ENCODE measurements at regions not wholly inside any gene's neighbourhood (a gene's known extent, or its start where the extent isn't known, plus 50 kb on each side); places are given as distances from the start of the nearest gene placed in this dataset.

DNA sequence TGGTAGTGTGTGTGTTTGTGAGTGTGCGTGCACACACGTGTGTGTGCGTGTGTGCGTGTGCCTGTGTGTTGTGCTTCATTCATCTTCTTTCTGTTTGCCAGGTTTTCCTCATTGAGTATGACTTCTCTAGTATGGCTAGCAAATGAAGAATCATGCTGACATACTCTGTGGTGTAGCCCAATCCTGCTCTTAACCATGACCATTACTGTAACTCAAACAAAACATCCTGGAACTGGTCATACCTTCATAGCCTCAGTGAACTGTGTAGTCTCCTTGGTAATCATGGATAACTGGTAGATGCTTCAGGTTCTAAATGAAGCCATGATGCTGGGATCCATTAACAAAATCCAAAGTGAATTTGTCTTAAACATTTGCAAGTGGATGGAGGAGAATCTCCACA is 1117.7 kb downstream of the BCL11B start:
- Mint-ChIP-seq H3K4me3 (no peak overlapping the region), H3K9me3 (peaks cover 10% of the 10 kb centered on the region), H3K27me3 (ENCODE audit: insufficient read depth) (no peaks in the 10 kb centered on the region), H3K27ac (no peak overlapping the region), H3K36me3 (ENCODE audit: low read depth) (peaks cover 2% of the 10 kb centered on the region), H3K4me1 (ENCODE audit: low read depth) (peaks cover 15% of the 10 kb centered on the region)
- no peak for DNase-seq (ENCODE audit: low spot score)
- intact Hi-C loops (cut with micrococcal nuclease), result no loop called here

DNA sequence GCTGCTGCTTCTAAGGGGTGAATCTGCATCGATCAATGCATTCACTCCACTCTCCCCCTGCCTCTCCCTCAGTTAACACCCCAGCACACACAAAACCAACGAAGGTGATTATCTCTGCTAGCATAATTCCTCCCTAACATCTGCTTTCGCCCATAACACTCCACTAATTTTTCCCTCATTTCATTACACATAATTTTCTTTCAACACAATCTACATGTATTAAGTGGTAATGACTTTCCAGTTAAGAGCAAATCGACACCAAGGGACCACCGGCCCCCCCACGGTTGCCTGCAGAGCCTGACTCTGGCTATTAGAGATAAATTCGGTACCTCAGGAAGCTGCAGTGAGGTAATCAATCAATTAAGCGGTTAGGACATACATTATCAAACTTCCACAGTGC is 1115.6 kb downstream of the BCL11B start:
- H3K4me1 Mint-ChIP-seq (ENCODE audit: low read depth), result peaks cover 20% of the 10 kb centered on the region
- intact Hi-C loops (cut with micrococcal nuclease), result no loop called here
- no peak overlapping the region for H3K27ac Mint-ChIP-seq
- DNase-seq (ENCODE audit: low spot score), result no peak
- no peak overlapping the region for H3K4me3 Mint-ChIP-seq
- H3K9me3 Mint-ChIP-seq, result no peaks in the 10 kb centered on the region
- peaks cover 2% of the 10 kb centered on the region for H3K27me3 Mint-ChIP-seq (ENCODE audit: insufficient read depth)
- H3K36me3 Mint-ChIP-seq (ENCODE audit: low read depth), result no peaks in the 10 kb centered on the region

DNA sequence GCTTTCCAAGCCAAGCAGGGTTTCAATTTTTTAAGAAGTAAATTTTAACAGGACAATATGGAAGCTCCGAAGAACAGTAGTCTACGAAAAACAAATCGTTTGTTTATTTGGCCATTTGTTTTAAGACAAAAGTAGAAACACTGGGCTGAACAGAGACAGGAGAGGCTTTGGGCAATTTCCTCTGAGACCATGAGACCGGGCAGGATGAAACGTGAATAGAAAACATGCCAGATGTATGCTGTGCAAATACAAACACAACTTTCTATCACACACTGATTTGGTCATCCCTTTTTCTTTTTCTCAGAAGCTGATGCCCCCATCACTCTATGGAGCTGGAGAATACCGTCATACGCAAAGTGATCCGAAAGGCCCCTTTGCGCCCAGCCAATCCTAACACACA is 1111.1 kb downstream of the BCL11B start:
- intact Hi-C loops (cut with micrococcal nuclease), result no loop called here
- DNase-seq (ENCODE audit: low spot score), result no peak
- Mint-ChIP-seq H3K27me3 (ENCODE audit: insufficient read depth) (peaks cover 3% of the 10 kb centered on the region), H3K36me3 (ENCODE audit: low read depth) (no peaks in the 10 kb centered on the region), H3K4me3 (no peak overlapping the region), H3K27ac (no peak overlapping the region), H3K4me1 (ENCODE audit: low read depth) (peaks cover 35% of the 10 kb centered on the region), H3K9me3 (no peaks in the 10 kb centered on the region)

DNA sequence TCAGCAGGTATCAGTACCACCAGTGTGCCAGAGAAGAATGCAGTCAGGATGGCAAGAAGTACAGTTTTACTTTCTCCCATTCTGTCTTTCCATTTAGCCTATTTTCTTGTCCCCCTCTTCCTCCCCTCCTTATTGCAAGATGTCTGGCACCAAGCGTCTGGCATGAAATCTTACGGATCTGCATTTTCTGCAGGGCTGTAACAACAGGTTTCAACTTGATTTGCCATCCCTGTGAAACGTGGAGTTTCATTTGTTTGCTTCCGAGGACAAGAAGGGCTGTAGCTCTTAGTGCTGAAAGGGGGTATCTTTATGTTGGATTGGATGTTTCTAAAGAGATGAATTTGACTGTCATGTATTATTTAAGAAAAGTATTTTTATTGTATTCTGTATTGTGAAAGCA is 1110.6 kb downstream of the BCL11B start:
- H3K27me3 Mint-ChIP-seq (ENCODE audit: insufficient read depth), result peaks cover 3% of the 10 kb centered on the region
- no peak overlapping the region for H3K27ac Mint-ChIP-seq
- H3K4me1 Mint-ChIP-seq (ENCODE audit: low read depth), result peaks cover 31% of the 10 kb centered on the region
- no peak for DNase-seq (ENCODE audit: low spot score)
- H3K36me3 Mint-ChIP-seq (ENCODE audit: low read depth), result peaks cover 4% of the 10 kb centered on the region
- intact Hi-C loops (cut with micrococcal nuclease), result no loop called here
- H3K9me3 Mint-ChIP-seq, result no peaks in the 10 kb centered on the region
- no peak overlapping the region for H3K4me3 Mint-ChIP-seq

DNA sequence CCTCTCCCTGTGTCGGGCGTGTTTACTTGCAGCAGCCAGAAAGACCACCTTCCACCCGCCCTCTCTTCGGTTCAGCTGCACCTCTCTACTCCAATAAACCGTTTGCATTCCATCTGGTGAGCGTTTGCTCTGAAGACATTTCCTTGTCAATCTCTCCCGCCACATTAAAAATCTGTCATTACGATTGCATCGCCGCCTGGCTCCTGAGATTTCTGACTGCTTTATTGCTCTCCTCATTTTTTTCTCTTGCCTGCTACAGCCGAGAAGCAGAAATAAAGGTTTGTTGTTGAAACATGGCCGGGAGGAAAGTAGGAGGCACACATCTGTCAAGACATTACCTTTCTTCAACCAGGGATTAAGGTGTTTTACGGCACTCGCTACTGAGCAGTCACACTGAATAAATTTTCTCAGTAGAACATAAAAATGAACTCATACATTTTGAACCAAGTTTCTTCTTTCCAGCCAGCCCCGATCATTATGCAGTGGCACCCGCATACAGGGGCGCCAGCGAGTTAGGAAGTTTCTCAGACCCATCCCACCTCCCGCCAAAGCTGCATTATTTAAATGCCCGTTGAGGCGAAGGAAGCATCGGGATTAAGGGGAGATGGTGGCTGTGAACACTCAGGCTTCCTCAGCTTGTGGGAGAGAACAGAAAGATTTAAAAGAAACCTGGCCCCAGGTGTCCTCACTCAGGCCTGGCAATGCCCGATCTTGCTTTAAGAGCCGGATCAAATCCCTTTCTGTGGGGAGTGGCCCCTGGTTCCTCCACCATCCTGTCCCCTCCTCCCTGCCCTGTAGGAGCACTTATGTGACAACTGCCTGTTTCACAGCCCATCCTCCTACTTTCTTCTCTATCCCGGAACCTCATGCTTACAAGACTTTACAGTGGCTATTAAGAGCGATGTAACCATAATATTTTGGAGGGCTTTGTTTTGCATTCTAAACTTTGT is 1108.9 kb downstream of the BCL11B start:
- H3K36me3 Mint-ChIP-seq (ENCODE audit: low read depth), result peaks cover 5% of the 10 kb centered on the region
- peak overlapping the region; percentile 1 for H3K4me3 Mint-ChIP-seq
- peaks cover 3% of the 10 kb centered on the region for H3K27me3 Mint-ChIP-seq (ENCODE audit: insufficient read depth)
- DNase-seq (ENCODE audit: low spot score), result no peak
- peaks cover 39% of the 10 kb centered on the region for H3K4me1 Mint-ChIP-seq (ENCODE audit: low read depth)
- intact Hi-C loops (cut with micrococcal nuclease), result no loop called here
- peaks cover 1% of the 10 kb centered on the region for H3K9me3 Mint-ChIP-seq
- H3K27ac Mint-ChIP-seq, result peak overlapping the region; percentile 44

DNA sequence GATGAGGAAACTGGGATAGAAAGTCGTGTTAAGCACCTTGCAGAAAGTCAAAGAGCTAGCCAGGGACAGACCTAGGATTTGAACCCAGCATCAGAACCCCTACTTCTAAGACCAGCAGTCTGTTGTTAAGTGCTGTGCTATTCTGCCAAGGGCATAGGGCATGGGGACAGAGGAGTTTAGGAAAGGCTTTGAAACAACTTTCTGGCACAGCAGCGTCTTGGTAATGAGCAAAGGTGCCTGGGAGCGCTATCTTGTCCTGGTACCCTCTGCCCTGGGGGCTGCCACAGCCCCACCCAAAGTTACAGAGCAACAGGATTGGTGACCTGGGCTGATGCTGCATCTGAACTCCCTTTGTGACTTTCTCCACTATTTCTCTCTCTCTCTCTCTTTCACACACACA is 1108.1 kb downstream of the BCL11B start:
- Mint-ChIP-seq H3K4me1 (ENCODE audit: low read depth) (peaks cover 46% of the 10 kb centered on the region), H3K27ac (no peak overlapping the region), H3K27me3 (ENCODE audit: insufficient read depth) (peaks cover 3% of the 10 kb centered on the region), H3K4me3 (no peak overlapping the region), H3K9me3 (peaks cover 6% of the 10 kb centered on the region), H3K36me3 (ENCODE audit: low read depth) (peaks cover 10% of the 10 kb centered on the region)
- intact Hi-C loops (cut with micrococcal nuclease), result no loop called here
- no peak for DNase-seq (ENCODE audit: low spot score)

DNA sequence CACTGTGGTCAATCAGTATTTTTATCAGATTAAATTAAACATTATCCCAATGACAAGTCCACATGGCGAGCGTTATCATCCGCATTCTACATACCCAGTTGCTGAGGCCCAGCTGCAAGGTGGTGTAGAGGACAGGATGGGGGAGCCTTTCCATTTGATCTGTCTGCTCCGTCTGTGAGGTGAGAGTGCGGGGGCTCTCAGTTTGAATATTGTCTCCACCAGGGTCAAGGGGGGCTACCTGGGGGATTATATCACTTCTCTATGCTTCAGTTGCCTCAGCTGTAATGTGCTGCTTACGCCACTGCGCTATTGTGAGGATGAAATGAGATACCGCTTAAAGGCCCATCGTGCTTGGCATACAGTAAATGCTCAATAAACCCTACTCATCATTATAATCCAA is 1106.0 kb downstream of the BCL11B start:
- Mint-ChIP-seq H3K4me1 (ENCODE audit: low read depth) (peaks cover 61% of the 10 kb centered on the region), H3K9me3 (peaks cover 15% of the 10 kb centered on the region), H3K4me3 (no peak overlapping the region), H3K27me3 (ENCODE audit: insufficient read depth) (peaks cover 3% of the 10 kb centered on the region), H3K36me3 (ENCODE audit: low read depth) (peaks cover 17% of the 10 kb centered on the region), H3K27ac (no peak overlapping the region)
- no peak for DNase-seq (ENCODE audit: low spot score)
- intact Hi-C loops (cut with micrococcal nuclease), result no loop called here

DNA sequence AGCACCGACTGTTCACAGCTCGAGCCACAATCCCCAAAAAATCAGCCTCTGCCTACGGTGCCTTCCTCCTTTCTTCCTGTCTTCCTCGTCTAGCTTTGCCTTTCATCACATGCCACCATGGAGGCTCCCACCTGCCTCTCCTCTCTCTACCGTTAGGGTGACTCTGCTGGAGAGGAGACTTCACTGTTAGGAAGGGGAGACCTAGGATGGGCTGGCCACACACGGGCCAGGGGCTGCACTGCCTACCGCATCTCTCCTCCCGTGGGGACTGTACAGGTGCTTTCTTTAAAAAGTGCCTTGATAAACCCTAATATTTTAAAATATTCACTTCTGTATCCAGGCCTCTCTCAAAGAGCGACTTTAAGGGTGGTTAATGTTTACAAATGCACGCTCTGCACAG is 1104.7 kb downstream of the BCL11B start:
- H3K9me3 Mint-ChIP-seq, result peaks cover 15% of the 10 kb centered on the region
- peaks cover 74% of the 10 kb centered on the region for H3K4me1 Mint-ChIP-seq (ENCODE audit: low read depth)
- no peak for DNase-seq (ENCODE audit: low spot score)
- H3K27ac Mint-ChIP-seq, result no peak overlapping the region
- no peaks in the 10 kb centered on the region for H3K27me3 Mint-ChIP-seq (ENCODE audit: insufficient read depth)
- peaks cover 17% of the 10 kb centered on the region for H3K36me3 Mint-ChIP-seq (ENCODE audit: low read depth)
- peak overlapping the region; percentile 13 for H3K4me3 Mint-ChIP-seq
- intact Hi-C loops (cut with micrococcal nuclease), result no loop called here

DNA sequence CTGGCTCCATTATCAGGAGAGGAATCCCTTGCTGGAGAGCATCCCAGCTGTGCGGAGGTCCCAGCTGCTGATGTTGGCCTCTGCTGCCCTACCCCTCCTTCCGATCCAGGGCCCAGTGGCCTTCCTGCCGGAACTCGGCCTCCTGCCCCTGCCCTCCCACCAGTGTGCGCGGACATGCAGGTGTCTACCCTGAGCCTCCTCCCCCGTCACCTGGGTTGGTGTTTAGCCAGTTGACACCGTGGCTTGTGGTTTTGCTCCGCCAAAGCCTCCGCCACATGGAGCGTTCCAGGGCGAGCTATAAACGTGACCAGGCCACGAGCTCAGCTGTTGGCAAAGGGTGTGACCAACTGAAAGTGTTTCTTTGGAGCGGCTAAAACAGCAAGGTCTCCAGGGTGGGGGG is 1104.3 kb downstream of the BCL11B start:
- Mint-ChIP-seq H3K36me3 (ENCODE audit: low read depth) (peaks cover 17% of the 10 kb centered on the region), H3K27me3 (ENCODE audit: insufficient read depth) (no peaks in the 10 kb centered on the region), H3K9me3 (peaks cover 15% of the 10 kb centered on the region), H3K4me3 (no peak overlapping the region), H3K4me1 (ENCODE audit: low read depth) (peaks cover 78% of the 10 kb centered on the region), H3K27ac (peak overlapping the region; percentile 64)
- intact Hi-C loops (cut with micrococcal nuclease), result no loop called here
- DNase-seq (ENCODE audit: low spot score), result no peak

DNA sequence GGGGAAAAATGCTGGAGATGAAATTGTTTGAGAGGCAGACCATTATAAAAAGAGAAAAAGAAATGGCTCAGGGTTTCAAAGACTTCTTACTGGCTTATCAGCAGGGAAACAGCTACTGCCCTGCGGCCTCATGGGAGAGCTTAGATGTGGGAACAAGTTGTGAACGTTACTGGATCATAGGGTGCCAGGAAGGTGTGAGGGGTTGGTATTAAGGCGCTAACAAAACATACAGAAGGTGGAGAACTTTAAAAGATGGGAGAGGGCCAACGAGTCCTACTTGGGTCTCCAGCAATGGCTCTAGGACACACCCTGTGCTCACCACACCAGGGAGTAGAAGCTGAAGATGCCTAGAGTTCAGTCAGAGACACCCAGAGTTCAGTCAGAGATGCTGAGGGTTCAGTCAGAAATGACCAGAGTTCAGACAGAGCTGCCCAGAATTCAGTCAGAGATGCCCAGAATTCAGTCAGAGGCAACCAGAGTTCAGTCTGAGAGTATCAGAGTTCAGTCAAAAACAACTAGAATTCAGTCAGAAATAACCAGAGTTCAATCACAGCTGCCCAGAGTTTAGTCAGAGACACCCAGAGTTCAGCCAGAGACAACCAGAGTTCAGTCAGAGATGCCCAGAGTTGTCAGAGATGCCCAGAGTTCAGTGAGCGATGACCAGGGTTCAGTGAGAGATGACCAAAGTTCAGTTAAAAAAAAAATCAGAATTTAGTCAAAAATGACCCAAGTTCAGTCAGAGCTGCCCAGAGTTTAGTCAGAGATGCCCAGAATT is 1103.6 kb downstream of the BCL11B start:
- Mint-ChIP-seq H3K36me3 (ENCODE audit: low read depth) (peaks cover 17% of the 10 kb centered on the region), H3K4me1 (ENCODE audit: low read depth) (peaks cover 78% of the 10 kb centered on the region), H3K27me3 (ENCODE audit: insufficient read depth) (no peaks in the 10 kb centered on the region), H3K4me3 (peak overlapping the region; percentile 2), H3K27ac (peak overlapping the region; percentile 91), H3K9me3 (peaks cover 15% of the 10 kb centered on the region)
- intact Hi-C loops (cut with micrococcal nuclease), result no loop called here
- DNase-seq (ENCODE audit: low spot score), result no peak

DNA sequence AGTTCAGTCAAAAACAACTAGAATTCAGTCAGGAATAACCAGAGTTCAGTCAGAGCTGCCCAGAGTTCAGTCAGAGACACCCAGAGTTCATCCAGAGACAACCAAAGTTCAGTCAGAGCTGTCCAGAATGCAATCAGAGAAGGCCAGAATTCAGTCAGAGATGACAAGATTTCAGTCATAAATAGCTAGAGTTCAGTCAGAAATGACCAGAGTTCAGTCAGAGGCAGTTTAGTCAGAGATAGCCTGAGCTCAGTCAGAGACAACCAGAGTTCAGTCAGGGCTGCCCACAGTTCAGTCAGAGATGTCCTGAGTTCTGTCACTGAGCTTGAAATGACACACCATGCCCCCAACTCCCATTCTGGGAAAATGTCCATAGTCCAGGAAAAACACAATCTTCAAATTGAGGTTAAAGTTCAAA is 1102.8 kb downstream of the BCL11B start:
- Mint-ChIP-seq H3K9me3 (peaks cover 15% of the 10 kb centered on the region), H3K36me3 (ENCODE audit: low read depth) (peaks cover 17% of the 10 kb centered on the region), H3K27me3 (ENCODE audit: insufficient read depth) (no peaks in the 10 kb centered on the region), H3K27ac (peak overlapping the region; percentile 91), H3K4me1 (ENCODE audit: low read depth) (peaks cover 79% of the 10 kb centered on the region), H3K4me3 (peak overlapping the region; percentile 2)
- no peak for DNase-seq (ENCODE audit: low spot score)
- intact Hi-C loops (cut with micrococcal nuclease), result loop anchor here (1.0 kb wide), 6 partner anchors 8 to 712 kb away; no protein-coding TSS in a partner anchor

DNA sequence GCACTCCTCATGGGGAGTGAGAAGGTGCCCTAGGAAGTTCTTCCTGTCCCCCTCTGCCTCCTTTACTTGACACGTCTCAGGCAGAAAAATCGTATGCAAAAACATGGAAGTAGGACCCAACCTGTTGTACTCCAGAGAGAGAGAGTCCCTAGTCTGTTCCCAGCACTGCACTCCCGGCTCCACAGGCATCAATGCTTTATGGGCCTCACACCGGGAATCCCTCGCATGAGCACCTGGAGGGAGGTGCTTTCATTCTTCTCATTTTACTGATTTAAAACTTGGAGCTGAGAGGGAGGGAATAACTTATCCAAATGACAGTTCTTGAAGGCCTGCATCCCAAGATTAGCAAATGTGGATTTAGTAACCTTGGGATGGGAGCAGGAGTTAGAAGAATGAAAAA is 1101.4 kb downstream of the BCL11B start:
- Mint-ChIP-seq H3K27ac (peak overlapping the region; percentile 68), H3K4me3 (peak overlapping the region; percentile 8), H3K36me3 (ENCODE audit: low read depth) (peaks cover 17% of the 10 kb centered on the region), H3K4me1 (ENCODE audit: low read depth) (peaks cover 84% of the 10 kb centered on the region), H3K27me3 (ENCODE audit: insufficient read depth) (no peaks in the 10 kb centered on the region), H3K9me3 (peaks cover 15% of the 10 kb centered on the region)
- DNase-seq (ENCODE audit: low spot score), result no peak
- intact Hi-C loops (cut with micrococcal nuclease), result loop anchor here (10.0 kb wide), 1 partner anchor 1894 kb away; the partner anchor contains the start of gene EVL

DNA sequence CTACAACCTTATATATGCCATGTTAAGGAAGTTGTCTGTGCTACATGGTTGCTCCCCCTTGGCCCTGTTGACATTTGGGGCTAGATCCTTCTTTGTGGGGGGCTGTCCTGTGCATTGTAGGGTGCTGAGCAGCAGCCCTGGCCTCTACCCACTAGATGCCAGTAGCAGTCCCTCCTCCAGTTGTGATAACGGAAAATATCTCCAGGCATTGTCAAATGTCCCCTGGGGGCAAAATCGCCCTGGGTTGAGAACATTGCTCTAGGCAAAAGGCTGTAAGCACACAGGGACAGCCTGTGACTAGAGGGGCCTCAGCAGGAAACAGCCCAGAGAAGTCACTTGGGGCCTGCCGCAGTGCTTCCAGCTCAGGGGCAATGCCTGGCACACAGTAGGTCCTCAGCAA is 1100.3 kb downstream of the BCL11B start:
- Mint-ChIP-seq H3K9me3 (peaks cover 15% of the 10 kb centered on the region), H3K27ac (peak overlapping the region; percentile 57), H3K36me3 (ENCODE audit: low read depth) (peaks cover 19% of the 10 kb centered on the region), H3K4me3 (no peak overlapping the region), H3K4me1 (ENCODE audit: low read depth) (peaks cover 95% of the 10 kb centered on the region), H3K27me3 (ENCODE audit: insufficient read depth) (no peaks in the 10 kb centered on the region)
- no peak for DNase-seq (ENCODE audit: low spot score)
- intact Hi-C loops (cut with micrococcal nuclease), result loop anchor here (10.0 kb wide), 1 partner anchor 1893 kb away; the partner anchor contains the start of gene EVL
